Astrocyte (in vitro differentiated cells and primary cell): ENCODE measurements at regions not wholly inside any gene's neighbourhood (a gene's known extent, or its start where the extent isn't known, plus 50 kb on each side); places are given as distances from the start of the nearest gene placed in this dataset.

ENCODE experiments used
- DNase-seq: peaks from one replicate; pipeline ENCODE4 v3.0.0-alpha.2; 2010; ENCODE audit warnings: low read depth
- FAIRE-seq: peaks from 2 replicates; lab custom pipeline; 2011; peaks lifted over from hg19 to GRCh38; lab: Jason Lieb, UNC
- H2AFZ ChIP-seq: 2 replicates; pipeline ENCODE4 v1.6.0; 2012; ENCODE audit warnings: low read depth, low read length, inconsistent platforms
- H3K27ac ChIP-seq: 2 replicates; pipeline ENCODE4 v1.5.1; 2011; ENCODE audit warnings: low read depth, low read length, inconsistent platforms
- H3K27me3 ChIP-seq: 2 replicates; pipeline ENCODE4 v1.6.0; 2011; ENCODE audit warnings: low read length, inconsistent platforms; ENCODE audit not compliant: insufficient read depth
- H3K36me3 ChIP-seq: 2 replicates; pipeline ENCODE4 v1.5.1; 2011; ENCODE audit warnings: low read length, inconsistent platforms; ENCODE audit not compliant: insufficient read depth
- H3K4me1 ChIP-seq: 2 replicates; pipeline ENCODE4 v1.5.1; 2011; ENCODE audit warnings: low read length, inconsistent platforms; ENCODE audit not compliant: insufficient read depth
- H3K4me2 ChIP-seq: 2 replicates; pipeline ENCODE4 v1.6.0; 2012; ENCODE audit warnings: low read length, inconsistent platforms
- H3K4me3 ChIP-seq: 2 replicates; pipeline ENCODE4 v1.5.1; 2011; ENCODE audit warnings: low read depth, mild to moderate bottlenecking, low read length, inconsistent platforms; ENCODE audit not compliant: insufficient read depth
- H3K79me2 ChIP-seq: 2 replicates; pipeline ENCODE4 v1.6.0; 2012; ENCODE audit warnings: mild to moderate bottlenecking, low read length, inconsistent platforms; ENCODE audit not compliant: insufficient read depth
- H3K9ac ChIP-seq: 2 replicates; pipeline ENCODE4 v1.6.0; 2012; ENCODE audit warnings: mild to moderate bottlenecking, low read length, inconsistent platforms
- H3K9me3 ChIP-seq: 2 replicates; pipeline ENCODE4 v1.5.1; 2012; ENCODE audit warnings: low read depth, mild to moderate bottlenecking, low read length, inconsistent platforms; ENCODE audit not compliant: insufficient read depth
- H4K20me1 ChIP-seq: 2 replicates; pipeline ENCODE4 v1.6.0; 2012; ENCODE audit warnings: low read length, inconsistent platforms; ENCODE audit not compliant: insufficient read depth
- H3K27ac Mint-ChIP-seq: one replicate; pipeline ENCODE4 v1.8.0; 2021; ENCODE audit warnings: mild to moderate bottlenecking, mixed read lengths; ENCODE audit not compliant: unreplicated experiment
- H3K27me3 Mint-ChIP-seq: one replicate; pipeline ENCODE4 v1.8.0; 2021; ENCODE audit warnings: low read depth, mixed read lengths; ENCODE audit not compliant: unreplicated experiment
- H3K36me3 Mint-ChIP-seq: one replicate; pipeline ENCODE4 v1.8.0; 2021; ENCODE audit warnings: low read depth, mixed read lengths; ENCODE audit not compliant: unreplicated experiment
- H3K4me1 Mint-ChIP-seq: one replicate; pipeline ENCODE4 v1.8.0; 2021; ENCODE audit warnings: low read depth, mixed read lengths; ENCODE audit not compliant: unreplicated experiment
- H3K4me3 Mint-ChIP-seq: one replicate; pipeline ENCODE4 v1.8.0; 2021; ENCODE audit warnings: mild to moderate bottlenecking, moderate library complexity, mixed read lengths; ENCODE audit not compliant: unreplicated experiment
- H3K9me3 Mint-ChIP-seq: one replicate; pipeline ENCODE4 v1.8.0; 2021; ENCODE audit warnings: mild to moderate bottlenecking, mixed read lengths; ENCODE audit not compliant: unreplicated experiment
- CTCF ChIP-seq: IDR thresholded peaks from 2 replicates; pipeline ENCODE4 v1.5.1; 2011; ENCODE audit warnings: low read depth, mild to moderate bottlenecking, inconsistent platforms, low read length, moderate library complexity; ENCODE audit not compliant: insufficient read depth
- EZH2 ChIP-seq: IDR thresholded peaks from 2 replicates; pipeline ENCODE4 v1.6.1; 2012; ENCODE audit warnings: mild to moderate bottlenecking, low read length, inconsistent platforms; ENCODE audit not compliant: insufficient read depth

- no peaks in the 10 kb centered on the region for H3K36me3 ChIP-seq
- H4K20me1 ChIP-seq, result no peaks in the 10 kb centered on the region
- H3K4me1 ChIP-seq, result no peaks in the 10 kb centered on the region
- Mint-ChIP-seq H3K36me3 (no peaks in the 10 kb centered on the region), H3K27ac (no peak overlapping the region), H3K4me3 (no peak overlapping the region), H3K4me1 (no peaks in the 10 kb centered on the region), H3K9me3 (peaks cover 3% of the 10 kb centered on the region), H3K27me3 (peaks cover 3% of the 10 kb centered on the region)
- no peaks in the 10 kb centered on the region for H3K79me2 ChIP-seq
- H3K4me2 ChIP-seq, result no peak overlapping the region
- no peak overlapping the region for H3K27ac ChIP-seq
- DNase-seq (no peak), FAIRE-seq (no peak)
- H2AFZ ChIP-seq, result no peak overlapping the region
- H3K9ac ChIP-seq, result no peak overlapping the region
- no peaks in the 10 kb centered on the region for H3K9me3 ChIP-seq
- H3K27me3 ChIP-seq, result peaks cover 5% of the 10 kb centered on the region
- TF ChIP-seq EZH2 (no peak), CTCF (no peak)
- H3K4me3 ChIP-seq, result no peak overlapping the region
Observed at GRCh38 chr1:203934651-203935050, 73.3 kb downstream of the SNRPE start.

- TF ChIP-seq EZH2, result no peak
- TF ChIP-seq CTCF, result no peak
- Histone ChIP-seq H3K9ac (no peak overlapping the region), H3K4me1 (no peaks in the 10 kb centered on the region), H3K36me3 (no peaks in the 10 kb centered on the region), H3K4me2 (no peak overlapping the region), H3K4me3 (no peak overlapping the region), H4K20me1 (no peaks in the 10 kb centered on the region), H2AFZ (no peak overlapping the region), H3K9me3 (no peaks in the 10 kb centered on the region), H3K27me3 (peaks cover 5% of the 10 kb centered on the region), H3K27ac (no peak overlapping the region), H3K79me2 (no peaks in the 10 kb centered on the region)
- H3K27ac Mint-ChIP-seq, result no peak overlapping the region
- no peaks in the 10 kb centered on the region for H3K4me1 Mint-ChIP-seq
- H3K9me3 Mint-ChIP-seq, result peaks cover 3% of the 10 kb centered on the region
- DNase-seq (no peak), FAIRE-seq (no peak)
- peaks cover 3% of the 10 kb centered on the region for H3K27me3 Mint-ChIP-seq
- no peaks in the 10 kb centered on the region for H3K36me3 Mint-ChIP-seq
- no peak overlapping the region for H3K4me3 Mint-ChIP-seq
Observed at GRCh38 chr1:203935321-203935720, 73.9 kb downstream of the SNRPE start.

DNA sequence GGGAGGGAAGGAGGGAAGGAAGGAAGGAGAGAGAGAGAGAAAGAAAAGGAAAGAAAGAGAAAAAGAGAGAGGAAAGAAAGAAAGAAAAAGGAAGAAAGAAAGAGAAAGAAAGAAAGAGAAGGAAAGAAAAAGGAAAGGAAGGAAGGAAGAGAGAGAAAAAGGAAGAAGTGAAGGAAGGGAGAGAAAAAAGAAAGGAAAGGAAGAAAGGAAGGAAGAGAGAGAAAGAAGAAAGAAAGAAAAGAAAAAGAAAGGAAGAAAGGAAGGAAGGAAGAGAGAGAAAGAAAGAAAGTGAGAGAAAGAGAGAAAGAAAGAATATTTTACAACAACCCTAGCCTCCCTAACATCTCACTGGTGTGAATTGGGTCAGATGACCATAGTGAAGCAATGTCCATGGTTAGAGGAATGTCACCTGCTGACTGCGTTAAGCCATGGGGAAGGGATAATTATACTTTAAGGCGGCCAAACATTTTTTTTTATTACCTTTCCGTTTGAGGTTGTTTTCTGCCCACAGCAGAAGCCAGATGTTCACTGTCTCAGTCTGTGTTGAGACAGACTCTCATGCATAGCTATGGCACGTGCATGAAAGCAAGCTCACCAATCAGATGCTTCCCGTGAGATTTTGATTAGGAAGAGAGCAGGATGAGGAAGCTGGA lies 76.4 kb downstream of the SNRPE start:
- Mint-ChIP-seq H3K4me1 (no peaks in the 10 kb centered on the region), H3K4me3 (no peak overlapping the region), H3K9me3 (peaks cover 3% of the 10 kb centered on the region), H3K36me3 (no peaks in the 10 kb centered on the region), H3K27me3 (peaks cover 3% of the 10 kb centered on the region), H3K27ac (no peak overlapping the region)
- no peak for TF ChIP-seq CTCF
- TF ChIP-seq EZH2, result no peak
- Histone ChIP-seq H2AFZ (no peak overlapping the region), H3K4me2 (no peak overlapping the region), H3K9ac (no peak overlapping the region), H3K4me1 (no peaks in the 10 kb centered on the region), H3K27ac (no peak overlapping the region), H4K20me1 (no peaks in the 10 kb centered on the region), H3K27me3 (peaks cover 5% of the 10 kb centered on the region), H3K9me3 (no peaks in the 10 kb centered on the region), H3K36me3 (no peaks in the 10 kb centered on the region), H3K4me3 (no peak overlapping the region), H3K79me2 (no peaks in the 10 kb centered on the region)
- DNase-seq, result no peak
- no peak for FAIRE-seq
